ENCODE measurements at regions not wholly inside any gene's neighbourhood (a gene's known extent, or its start where the extent isn't known, plus 50 kb on each side); places are given as distances from the start of the nearest gene placed in this dataset.
A peak's percentile ranks its signal among the peaks of the same experiment; 100 is the strongest.

DNA sequence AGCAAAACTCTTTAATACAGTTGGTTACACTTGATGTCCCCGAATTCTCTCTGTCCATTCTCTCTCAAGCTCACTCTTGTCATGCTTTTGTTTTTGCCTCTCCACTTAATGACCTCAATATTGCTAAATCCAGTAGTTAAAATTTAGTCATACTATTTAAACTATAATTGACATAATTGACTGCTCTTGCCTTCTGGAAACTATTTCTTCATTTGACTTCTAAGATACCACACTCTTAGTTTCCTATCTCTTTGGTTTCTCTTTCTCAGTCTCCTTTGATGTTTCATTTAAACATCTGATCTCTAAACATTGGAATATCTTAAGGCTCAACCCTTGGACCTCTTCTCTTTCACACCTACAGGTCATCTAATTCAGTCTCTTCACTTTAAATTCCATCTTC, 211.3 kb downstream of the COG6 start:
- H3K27ac ChIP-seq = no peak overlapping the region
- no peak for TF ChIP-seq CTCF (conservative IDR thresholded peaks at IDR 0.05; ENCODE audit: low read depth)
- no peak for DNase-seq (ENCODE audit: low spot score)
- POLR2A ChIA-PET (ENCODE audit: low non-redundant PET) = no interaction called here
- CTCF ChIA-PET = interaction anchor here (0.6 kb wide), 2 partner anchors 856 to 1175 kb away, joined by 3 read pairs; no protein-coding TSS in a partner anchor

GRCh38 chr13:39867807-39868206, 212.3 kb downstream of the COG6 start:
- DNase-seq (ENCODE audit: low spot score) = no peak
- no peak overlapping the region for H3K27ac ChIP-seq
- CTCF ChIA-PET = no interaction called here
- POLR2A ChIA-PET (ENCODE audit: low non-redundant PET) = no interaction called here
- no peak for TF ChIP-seq CTCF (conservative IDR thresholded peaks at IDR 0.05; ENCODE audit: low read depth)

- no peak overlapping the region for H3K27ac ChIP-seq
- TF ChIP-seq CTCF (conservative IDR thresholded peaks at IDR 0.05; ENCODE audit: low read depth) = no peak
- DNase-seq (ENCODE audit: low spot score) = no peak
- CTCF ChIA-PET = interaction anchor here (0.6 kb wide), 1 partner anchor 10 kb away, joined by 3 read pairs; no protein-coding TSS in a partner anchor
- POLR2A ChIA-PET (ENCODE audit: low non-redundant PET) = no interaction called here
These were observed 214.8 kb downstream of the COG6 start for GRCh38 chr13:39870197-39870747.

DNA sequence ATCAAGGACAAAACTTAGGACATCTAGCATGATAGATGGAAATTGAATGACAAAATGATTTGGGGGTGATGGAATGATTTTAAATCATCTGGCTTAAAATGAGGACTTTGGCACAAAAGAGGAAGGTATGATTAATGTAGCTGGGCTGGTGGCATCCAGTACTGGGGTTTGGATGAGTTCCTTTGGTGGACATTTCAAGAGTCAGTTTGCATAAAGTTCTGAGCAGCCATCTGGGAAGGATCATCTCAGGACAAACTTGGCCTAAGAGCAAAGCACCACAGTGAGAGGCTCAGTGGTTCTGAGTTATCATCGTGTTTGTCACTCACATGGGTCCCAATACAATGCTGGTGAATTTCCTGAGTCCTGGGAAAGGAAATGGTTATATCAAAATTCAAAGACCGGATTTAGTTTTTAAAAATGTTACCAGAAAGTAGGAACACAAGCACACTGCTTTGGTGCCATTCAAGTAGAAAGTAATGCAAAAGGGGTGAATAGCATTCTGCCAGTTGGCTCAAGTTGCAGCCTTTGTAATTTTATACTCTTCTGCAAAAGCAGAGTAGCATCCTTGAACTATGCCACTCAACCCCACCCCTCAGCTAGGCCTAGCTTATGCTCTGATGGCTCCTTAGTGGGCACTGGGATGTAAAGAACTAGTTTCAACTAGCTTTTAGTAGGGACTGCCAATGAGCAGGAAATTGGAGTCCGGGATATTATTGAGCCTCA, 219.0 kb downstream of the COG6 start:
- no peak for TF ChIP-seq CTCF (conservative IDR thresholded peaks at IDR 0.05; ENCODE audit: low read depth)
- POLR2A ChIA-PET (ENCODE audit: low non-redundant PET) = no interaction called here
- no peak for DNase-seq (ENCODE audit: low spot score)
- CTCF ChIA-PET = no interaction called here
- H3K27ac ChIP-seq = no peak overlapping the region

DNA sequence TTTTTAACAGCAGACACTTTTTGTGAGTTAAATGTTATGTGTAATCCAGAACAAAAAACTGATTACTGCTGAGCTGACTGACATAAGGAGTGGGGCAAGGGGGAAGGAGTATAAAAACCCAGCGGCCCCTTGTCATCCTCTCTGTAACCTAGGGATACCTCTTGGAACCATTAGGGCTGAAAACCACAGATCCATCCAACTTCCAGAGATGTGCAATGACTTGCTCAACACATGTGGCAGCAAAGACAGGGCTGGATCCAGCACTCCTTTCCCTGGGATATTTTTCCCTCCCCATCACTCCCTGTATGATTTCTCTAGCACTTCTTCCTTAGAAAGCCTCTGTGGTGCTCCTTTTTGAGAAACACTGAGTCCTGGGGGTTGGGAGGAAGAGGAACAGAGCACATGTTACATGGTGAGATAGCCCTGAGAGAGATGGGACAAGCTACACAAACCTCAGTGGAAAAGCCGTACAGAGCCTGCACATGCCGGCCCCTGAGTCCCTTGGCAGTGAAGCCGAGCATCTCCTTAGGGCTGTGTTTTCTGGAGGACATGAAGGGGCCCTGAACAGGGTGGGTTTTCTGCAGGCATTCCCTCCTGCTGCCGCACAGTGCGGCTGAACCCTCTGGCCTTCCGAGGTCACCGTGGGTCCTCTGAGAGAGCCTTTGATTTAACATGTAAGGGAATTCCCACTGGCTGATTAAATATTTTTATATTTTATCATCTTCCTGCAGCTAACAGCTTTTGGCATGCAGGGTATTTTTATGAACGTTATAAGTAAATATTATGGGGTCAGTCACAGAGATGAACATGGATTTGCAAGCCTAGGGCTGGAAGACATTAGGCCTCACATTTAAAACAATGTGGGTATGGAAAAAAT, 219.9 kb downstream of the COG6 start:
- no peak for DNase-seq (ENCODE audit: low spot score)
- no peak for TF ChIP-seq CTCF (conservative IDR thresholded peaks at IDR 0.05; ENCODE audit: low read depth)
- POLR2A ChIA-PET (ENCODE audit: low non-redundant PET) = no interaction called here
- CTCF ChIA-PET = no interaction called here
- H3K27ac ChIP-seq = no peak overlapping the region

- DNase-seq (ENCODE audit: low spot score) = peak; percentile 32
- ChIA-PET POLR2A (ENCODE audit: low non-redundant PET) (no interaction called here), CTCF (no interaction called here)
- no peak overlapping the region for H3K27ac ChIP-seq
- TF ChIP-seq CTCF (conservative IDR thresholded peaks at IDR 0.05; ENCODE audit: low read depth) = no peak
These were observed 220.8 kb downstream of the COG6 start for GRCh38 chr13:39876258-39876657.

Data from RWPE1 (cell line).